ENCODE measurements at regions not wholly inside any gene's neighbourhood (a gene's known extent, or its start where the extent isn't known, plus 50 kb on each side); places are given as distances from the start of the nearest gene placed in this dataset.
"Not testable (repeated sequence)": the region's sequence is repeated elsewhere in the genome, so short reads cannot be mapped to it uniquely, and the experiment has no call there.

- DNase-seq (ENCODE audit: low read depth in 4 of 4, low spot score in 2 of 4): not testable (repeated sequence)
These were observed 71.5 kb downstream of the WSB1 start for GRCh38 chr17:27365329-27365945.

GRCh38 chr17:27366437-27366836 lies 72.5 kb downstream of the WSB1 start:
- no peak for DNase-seq (ENCODE audit: low read depth in 4 of 4, low spot score in 2 of 4)

- DNase-seq (ENCODE audit: low read depth in 4 of 4, low spot score in 2 of 4): no peak
These were observed 73.4 kb downstream of the WSB1 start for GRCh38 chr17:27367121-27367981.

DNA sequence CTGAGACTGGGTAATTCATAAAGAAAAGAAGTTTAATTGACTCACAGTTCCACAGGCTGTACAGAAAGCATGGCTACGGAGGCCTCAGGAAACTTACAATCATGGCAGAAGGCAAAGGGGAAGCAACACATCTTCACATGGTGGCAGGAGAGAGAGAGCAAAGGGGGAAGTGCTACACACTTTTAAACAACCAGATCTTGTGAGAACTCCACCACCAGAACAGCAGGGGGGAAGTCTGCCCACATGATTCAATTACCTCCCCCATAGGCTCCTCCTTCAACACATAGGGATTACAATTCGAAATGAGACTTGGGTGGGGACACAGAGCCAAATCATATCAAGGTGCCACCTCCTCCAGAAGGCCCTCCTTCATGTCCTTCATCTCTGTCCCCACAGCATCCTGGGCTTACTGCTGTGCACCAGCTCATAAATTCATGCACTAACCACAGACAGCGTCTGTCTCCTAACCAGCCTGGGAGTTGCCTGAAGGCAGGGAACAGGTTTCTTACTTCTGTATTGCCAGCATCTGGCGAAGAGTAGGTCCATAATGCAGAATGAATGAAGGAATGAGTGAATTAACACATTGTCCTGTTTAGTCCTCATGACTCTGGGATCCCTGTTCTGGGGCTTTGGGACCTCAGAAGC lies 74.4 kb downstream of the WSB1 start:
- no peak for DNase-seq (ENCODE audit: low read depth in 4 of 4, low spot score in 2 of 4)

DNA sequence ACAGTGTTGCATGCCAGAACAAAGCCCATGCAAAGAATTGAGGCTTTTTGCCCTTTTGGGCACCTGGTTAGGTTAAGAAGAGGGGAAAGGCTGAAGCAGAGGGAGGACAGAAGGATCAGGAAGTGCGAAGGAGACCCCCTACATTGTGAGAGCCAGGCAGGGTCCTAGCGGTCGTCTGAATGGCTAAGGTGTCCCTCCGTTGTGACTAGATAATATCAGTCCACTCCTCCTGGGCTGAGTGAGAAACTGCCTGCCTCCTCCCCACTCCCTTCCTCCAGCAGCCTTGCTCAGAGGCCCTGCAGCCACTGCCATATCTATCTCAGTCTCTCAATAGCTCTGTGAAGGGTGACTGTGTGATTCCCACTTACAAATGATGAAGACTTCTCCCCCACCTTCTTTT lies 75.1 kb downstream of the WSB1 start:
- no peak for DNase-seq (ENCODE audit: low read depth in 4 of 4, low spot score in 2 of 4)

GRCh38 chr17:27370776-27371175 lies 76.9 kb downstream of the WSB1 start:
- no peak for DNase-seq (ENCODE audit: low read depth in 4 of 4, low spot score in 2 of 4)

- not testable (repeated sequence) for DNase-seq (ENCODE audit: low read depth in 4 of 4, low spot score in 2 of 4)
These were observed 79.8 kb downstream of the WSB1 start for GRCh38 chr17:27373695-27374094.

GRCh38 chr17:27376637-27377547 lies 79.4 kb upstream of the KSR1 start:
- DNase-seq (ENCODE audit: low read depth in 4 of 4, low spot score in 2 of 4): no peak

DNA sequence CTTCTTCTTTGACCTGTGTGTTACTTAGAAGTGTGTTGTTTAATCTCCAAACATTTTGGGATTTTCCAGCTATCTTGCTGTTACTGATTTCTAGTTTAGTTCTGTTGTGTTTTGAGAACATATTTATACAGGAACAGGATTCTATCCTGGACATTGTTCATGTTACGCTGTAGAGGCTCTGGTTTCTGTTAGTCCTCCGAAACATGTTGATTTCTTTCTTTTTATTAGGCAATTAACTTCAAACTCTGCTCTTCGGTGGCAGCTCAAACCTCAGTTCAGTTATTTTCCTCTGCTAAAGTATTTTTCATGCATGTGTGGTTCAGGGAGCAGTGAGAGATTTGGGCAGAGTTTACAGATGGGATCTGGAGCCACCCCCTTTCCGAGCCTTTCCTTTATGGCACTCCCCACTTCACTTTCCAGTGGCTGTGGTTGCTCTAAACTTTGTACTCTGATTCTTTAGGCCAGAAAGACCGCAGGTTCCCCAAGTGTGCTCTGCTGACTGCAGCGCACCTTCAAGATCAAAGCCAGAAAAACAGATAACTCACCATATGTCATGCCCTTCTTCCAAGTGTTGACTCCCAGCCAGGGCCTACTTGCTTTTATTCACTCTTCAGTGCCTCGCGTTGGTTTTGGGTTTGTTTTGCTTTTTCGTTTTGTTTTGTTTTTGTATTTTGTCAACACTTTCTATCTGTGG lies 77.6 kb upstream of the KSR1 start:
- DNase-seq (ENCODE audit: low read depth in 4 of 4, low spot score in 2 of 4): no peak

DNA sequence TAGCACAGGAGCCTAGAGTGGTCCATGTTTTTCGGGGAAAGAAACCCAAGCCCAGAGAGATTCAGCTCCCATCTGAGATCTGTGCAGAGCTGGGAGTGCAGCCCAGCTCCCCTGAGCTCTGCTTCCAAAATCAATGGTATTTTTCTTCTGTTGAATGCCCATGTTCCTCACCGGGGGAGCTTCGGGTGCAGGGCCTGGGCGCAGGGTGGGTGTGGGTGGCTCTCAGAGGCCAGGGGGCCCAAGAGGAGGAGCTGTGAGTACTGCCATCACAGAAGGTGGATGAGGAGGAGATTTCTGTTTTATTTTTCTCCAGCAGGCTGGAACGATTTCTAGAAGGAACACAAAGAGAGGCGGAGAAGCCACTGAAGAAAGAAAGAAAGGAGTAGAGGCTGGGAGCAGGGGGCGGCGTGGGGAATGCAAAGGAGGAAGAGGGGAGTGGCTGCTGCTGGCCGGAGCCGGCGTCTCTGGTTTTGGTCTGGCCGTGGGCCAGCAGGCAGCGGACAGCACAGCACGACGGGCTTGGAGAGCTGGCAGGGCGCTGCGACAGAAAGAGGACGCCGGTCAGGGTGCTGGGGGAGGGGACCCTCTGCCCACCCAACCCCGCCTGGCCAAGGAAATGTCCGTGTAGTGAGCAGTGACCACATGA lies 76.2 kb upstream of the KSR1 start:
- DNase-seq (ENCODE audit: low read depth in 4 of 4, low spot score in 2 of 4): peak in 1 of 4 donors; percentile 53

GRCh38 chr17:27380551-27380950 lies 75.7 kb upstream of the KSR1 start:
- no peak for DNase-seq (ENCODE audit: low read depth in 4 of 4, low spot score in 2 of 4)

- DNase-seq (ENCODE audit: low read depth in 4 of 4, low spot score in 2 of 4): no peak
These were observed 75.2 kb upstream of the KSR1 start for GRCh38 chr17:27381007-27381501.

DNA sequence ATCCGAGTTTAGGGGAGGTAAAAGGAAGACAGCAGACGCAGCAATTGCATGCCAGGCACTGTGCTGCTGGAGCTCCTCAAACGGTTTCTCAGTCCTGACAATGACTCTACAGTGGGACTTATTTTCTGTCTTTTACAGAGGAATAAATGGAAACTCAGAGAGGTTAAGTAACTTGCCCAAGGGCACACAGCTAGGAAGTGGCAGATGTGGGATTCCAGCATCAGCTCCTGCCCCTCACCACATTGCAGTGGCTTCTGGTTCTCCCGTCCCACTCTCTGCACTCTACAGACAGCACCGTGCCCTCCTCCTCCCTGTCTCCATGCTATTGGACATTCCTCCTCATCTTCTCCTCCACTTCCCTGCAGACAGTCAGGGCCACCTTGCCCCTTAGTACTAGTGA lies 74.2 kb upstream of the KSR1 start:
- no peak for DNase-seq (ENCODE audit: low read depth in 4 of 4, low spot score in 2 of 4)

GRCh38 chr17:27384261-27384701 lies 72.0 kb upstream of the KSR1 start:
- DNase-seq (ENCODE audit: low read depth in 4 of 4, low spot score in 2 of 4): no peak

GRCh38 chr17:27384726-27385125 lies 71.5 kb upstream of the KSR1 start:
- DNase-seq (ENCODE audit: low read depth in 4 of 4, low spot score in 2 of 4): no peak

- DNase-seq (ENCODE audit: low read depth in 4 of 4, low spot score in 2 of 4): no peak
These were observed 70.6 kb upstream of the KSR1 start for GRCh38 chr17:27385626-27386025.

DNA sequence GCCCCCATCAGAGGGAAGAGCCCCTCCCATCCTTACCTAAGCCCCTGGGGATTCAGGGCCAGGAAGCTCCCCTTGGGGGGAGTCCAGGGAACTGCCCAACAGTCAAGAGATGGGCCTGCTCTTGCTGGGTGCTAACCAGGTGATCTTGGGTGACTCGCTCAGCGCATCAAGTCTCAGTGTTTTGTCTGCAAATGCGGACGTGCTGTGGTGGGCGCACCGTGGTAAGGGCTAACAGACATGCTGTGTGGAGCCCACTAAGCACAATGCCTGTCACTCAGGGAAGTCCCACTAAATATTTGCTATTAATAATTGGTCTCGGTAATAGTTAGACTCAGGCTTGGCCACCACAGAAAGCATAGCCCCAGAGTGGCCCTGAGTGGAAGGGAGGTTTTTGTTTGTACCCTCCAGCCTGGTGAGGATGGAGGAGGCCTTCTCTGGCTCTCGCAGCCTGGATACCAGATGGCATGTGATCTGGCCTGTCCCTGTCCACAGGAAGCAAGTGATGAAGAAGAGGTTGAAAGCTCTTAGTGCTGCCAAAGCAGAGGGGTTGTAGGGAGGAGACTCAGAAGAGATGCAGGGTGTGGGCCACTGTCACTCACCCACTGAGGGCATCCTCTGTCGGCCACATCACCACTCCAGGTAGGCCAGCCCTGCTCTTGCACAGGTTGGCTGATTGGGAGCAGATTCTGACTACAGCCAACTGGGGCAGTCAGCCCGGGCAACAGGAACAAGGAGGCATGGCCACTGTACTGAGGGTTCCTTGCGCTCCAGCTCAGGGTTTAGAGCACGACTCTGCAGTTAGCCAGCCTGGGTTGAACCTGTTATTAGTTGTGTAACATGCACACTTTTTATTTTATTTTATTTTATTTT lies 69.8 kb upstream of the KSR1 start:
- DNase-seq (ENCODE audit: low read depth in 4 of 4, low spot score in 2 of 4): no peak

DNA sequence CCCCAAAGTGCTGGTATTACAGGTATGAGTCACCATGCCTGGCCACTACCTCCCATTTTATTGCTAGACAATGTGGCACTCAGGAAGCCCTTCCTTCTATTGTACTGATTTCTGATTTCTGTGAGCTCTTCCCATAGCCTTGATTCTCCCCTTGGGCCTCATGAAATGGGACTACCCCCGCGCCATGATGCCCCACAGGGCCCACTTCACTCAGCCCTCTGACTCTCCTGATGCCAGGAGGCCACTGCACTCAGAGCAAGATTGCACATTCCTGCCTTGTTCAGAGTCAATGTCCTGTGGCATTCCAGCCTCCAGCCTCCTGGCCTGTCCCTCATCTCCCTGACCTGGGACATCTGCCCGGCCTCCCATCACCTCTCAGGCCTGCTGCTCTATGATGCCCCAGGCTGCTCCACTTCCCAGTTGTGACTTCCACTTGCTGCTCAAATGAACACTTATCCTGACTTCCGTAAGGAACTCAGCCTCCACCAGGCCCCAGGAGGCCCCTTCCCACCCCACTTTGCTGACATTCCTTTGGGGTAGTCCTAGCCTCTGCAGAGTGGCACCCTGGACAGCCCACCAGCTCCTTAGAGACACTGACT lies 66.6 kb upstream of the KSR1 start:
- DNase-seq (ENCODE audit: low read depth in 4 of 4, low spot score in 2 of 4): no peak
